OCI-LY1 (cell line): ENCODE measurements at regions not wholly inside any gene's neighbourhood (a gene's known extent, or its start where the extent isn't known, plus 50 kb on each side); places are given as distances from the start of the nearest gene placed in this dataset.
"Not testable (repeated sequence)": the region's sequence is repeated elsewhere in the genome, so short reads cannot be mapped to it uniquely, and the experiment has no call there.

Experiments used
- H2AFZ ChIP-seq: fragments of 200-600 bp; sonication (generic), shearing (Covaris generic); 2 replicates; pipeline ENCODE4 v1.6.0; 2014; ENCODE audit warnings: antibody characterized with exemption, mild to moderate bottlenecking, low read length
- H3F3A ChIP-seq: fragments of 200-600 bp; sonication (generic), shearing (Covaris generic); 2 replicates; pipeline ENCODE4 v1.6.0; 2014; ENCODE audit warnings: mild to moderate bottlenecking, antibody characterized with exemption, low read length, moderate library complexity; ENCODE audit not compliant: insufficient read depth
- H3K27ac ChIP-seq: fragments of 200-600 bp; sonication (generic); 2 replicates; pipeline ENCODE4 v1.5.1; 2014; ENCODE audit warnings: low read length, mixed run types, mild to moderate bottlenecking, low read depth; ENCODE audit not compliant: poor library complexity, severe bottlenecking
- H3K27me3 ChIP-seq: fragments of 200-600 bp; sonication (generic); 2 replicates; pipeline ENCODE4 v1.6.0; 2014; ENCODE audit warnings: antibody characterized with exemption, mild to moderate bottlenecking, low read length, moderate library complexity; ENCODE audit not compliant: insufficient read depth
- H3K36me3 ChIP-seq: fragments of 200-600 bp; sonication (generic); 2 replicates; pipeline ENCODE4 v1.6.1; 2014; ENCODE audit warnings: mild to moderate bottlenecking, antibody characterized with exemption, low read length, moderate library complexity, mixed read lengths; ENCODE audit not compliant: insufficient read depth
- H3K4me1 ChIP-seq: fragments of 200-600 bp; sonication (generic); 2 replicates; pipeline ENCODE4 v1.5.1; 2014; ENCODE audit warnings: mild to moderate bottlenecking, low read length, moderate library complexity; ENCODE audit not compliant: insufficient read depth, severe bottlenecking
- H3K4me2 ChIP-seq: fragments of 200-600 bp; sonication (generic), shearing (Covaris generic); 2 replicates; pipeline ENCODE4 v1.6.1; 2014; ENCODE audit warnings: low read length
- H3K4me3 ChIP-seq: fragments of 200-600 bp; sonication (generic); 2 replicates; pipeline ENCODE4 v1.5.1; 2014; ENCODE audit warnings: low read length, low read depth, mild to moderate bottlenecking, mixed read lengths; ENCODE audit not compliant: poor library complexity, severe bottlenecking
- H3K79me2 ChIP-seq: fragments of 200-600 bp; shearing (Covaris generic); 2 replicates; pipeline ENCODE4 v1.6.1; 2016; ENCODE audit warnings: mixed run types, low read length, mixed read lengths; ENCODE audit not compliant: insufficient read depth
- H3K9ac ChIP-seq: fragments of 200-600 bp; sonication (generic), shearing (Covaris generic); 2 replicates; pipeline ENCODE4 v1.6.1; 2014; ENCODE audit warnings: mild to moderate bottlenecking, low read length, mixed read lengths
- H3K9me2 ChIP-seq: fragments of 200-600 bp; sonication (generic), shearing (Covaris generic); 2 replicates; pipeline ENCODE4 v1.6.1; 2014; ENCODE audit warnings: low read depth, mild to moderate bottlenecking, low read length, mixed read lengths
- H3K9me3 ChIP-seq: fragments of 200-600 bp; shearing (Covaris generic); 2 replicates; pipeline ENCODE4 v1.6.1; 2014; ENCODE audit warnings: low read length, mixed read lengths
- H4K20me1 ChIP-seq: fragments of 200-600 bp; sonication (generic), shearing (Covaris generic); 2 replicates; pipeline ENCODE4 v1.6.0; 2016; ENCODE audit warnings: mild to moderate bottlenecking, low read length; ENCODE audit not compliant: insufficient read depth
- CTCF ChIP-seq: fragments of 200-600 bp; sonication (generic), shearing (Covaris generic); IDR thresholded peaks from 2 replicates; pipeline ENCODE4 v1.5.1; 2017; ENCODE audit warnings: mild to moderate bottlenecking, antibody characterized with exemption, low read length, moderate library complexity, mixed read lengths
- EZH2 ChIP-seq: fragments of 200-600 bp; sonication (generic), shearing (Covaris generic); IDR thresholded peaks from 2 replicates; pipeline ENCODE4 v1.8.0; 2017; ENCODE audit warnings: borderline replicate concordance, mixed run types, mild to moderate bottlenecking, antibody characterized with exemption, low read length, moderate library complexity, mixed read lengths

- H3K4me1 ChIP-seq, H3K4me3 ChIP-seq, H3F3A ChIP-seq, H3K27me3 ChIP-seq, H3K36me3 ChIP-seq, H3K9me3 ChIP-seq, H4K20me1 ChIP-seq, H3K27ac ChIP-seq, H3K79me2 ChIP-seq, H3K9ac ChIP-seq, H2AFZ ChIP-seq, H3K9me2 ChIP-seq, H3K4me2 ChIP-seq: not testable (repeated sequence)
- TF ChIP-seq CTCF: peak; percentile 37; the same call in 1 of the 2 replicates
Observed at GRCh38 chr3:90182291-90182976, 1075.0 kb downstream of the EPHA3 start.

GRCh38 chr3:90184861-90185260 is 1077.4 kb downstream of the EPHA3 start:
- no peaks in the 10 kb centered on the region for H3K9me3 ChIP-seq
- no peak overlapping the region for H3K9ac ChIP-seq
- no peaks in the 10 kb centered on the region for H4K20me1 ChIP-seq
- H3K36me3 ChIP-seq: no peaks in the 10 kb centered on the region
- no peak overlapping the region for H2AFZ ChIP-seq
- no peak overlapping the region for H3K4me2 ChIP-seq
- no peak for TF ChIP-seq CTCF
- TF ChIP-seq EZH2: no peak
- H3K9me2 ChIP-seq: no peaks in the 10 kb centered on the region
- H3K27me3 ChIP-seq: no peaks in the 10 kb centered on the region
- no peaks in the 10 kb centered on the region for H3K79me2 ChIP-seq
- no peaks in the 10 kb centered on the region for H3K4me1 ChIP-seq
- no peaks in the 10 kb centered on the region for H3F3A ChIP-seq
- H3K4me3 ChIP-seq: no peak overlapping the region
- H3K27ac ChIP-seq: no peak overlapping the region

- not testable (repeated sequence) for H3K27me3 ChIP-seq, H3K36me3 ChIP-seq, H3K9me2 ChIP-seq, H3K79me2 ChIP-seq, H3K4me2 ChIP-seq, H3K9me3 ChIP-seq, H4K20me1 ChIP-seq, H3K27ac ChIP-seq, H3K9ac ChIP-seq, H3K4me1 ChIP-seq, H2AFZ ChIP-seq, H3K4me3 ChIP-seq, H3F3A ChIP-seq
Observed at GRCh38 chr3:90197383-90197782, 1090.0 kb downstream of the EPHA3 start.

GRCh38 chr3:90202931-90203330 is 1095.5 kb downstream of the EPHA3 start:
- H3K4me1 ChIP-seq, H3K36me3 ChIP-seq, H3K27ac ChIP-seq, H3K27me3 ChIP-seq, H4K20me1 ChIP-seq, H2AFZ ChIP-seq, H3K4me2 ChIP-seq, H3F3A ChIP-seq, H3K9me2 ChIP-seq, H3K4me3 ChIP-seq, H3K79me2 ChIP-seq, H3K9me3 ChIP-seq, H3K9ac ChIP-seq: not testable (repeated sequence)

GRCh38 chr3:90206482-90206881 is 1099.1 kb downstream of the EPHA3 start:
- H3K9me3 ChIP-seq, H4K20me1 ChIP-seq, H3K4me1 ChIP-seq, H3K9ac ChIP-seq, H3K4me2 ChIP-seq, H3K27me3 ChIP-seq, H3K79me2 ChIP-seq, H3K4me3 ChIP-seq, H3F3A ChIP-seq, H2AFZ ChIP-seq, H3K9me2 ChIP-seq, H3K27ac ChIP-seq, H3K36me3 ChIP-seq: not testable (repeated sequence)

GRCh38 chr3:90207353-90208097 is 1100.1 kb downstream of the EPHA3 start:
- not testable (repeated sequence) for H4K20me1 ChIP-seq, H3K27me3 ChIP-seq, H2AFZ ChIP-seq, H3K79me2 ChIP-seq, H3K4me1 ChIP-seq, H3K4me2 ChIP-seq, H3K9ac ChIP-seq, H3K9me3 ChIP-seq, H3K9me2 ChIP-seq, H3K4me3 ChIP-seq, H3K27ac ChIP-seq, H3F3A ChIP-seq, H3K36me3 ChIP-seq
